ENCODE measurements at regions not wholly inside any gene's neighbourhood (a gene's known extent, or its start where the extent isn't known, plus 50 kb on each side); places are given as distances from the start of the nearest gene placed in this dataset.

GRCh38 chr11:30786256-30787110 is 200.3 kb upstream of the MPPED2 start:
- TF ChIP-seq CTCF (IDR thresholded peaks at IDR 0.05) (no peak), POLR2AphosphoS5 (IDR thresholded peaks at IDR 0.05) (no peak)
